ENCODE measurements at regions not wholly inside any gene's neighbourhood (a gene's known extent, or its start where the extent isn't known, plus 50 kb on each side); places are given as distances from the start of the nearest gene placed in this dataset.

DNA sequence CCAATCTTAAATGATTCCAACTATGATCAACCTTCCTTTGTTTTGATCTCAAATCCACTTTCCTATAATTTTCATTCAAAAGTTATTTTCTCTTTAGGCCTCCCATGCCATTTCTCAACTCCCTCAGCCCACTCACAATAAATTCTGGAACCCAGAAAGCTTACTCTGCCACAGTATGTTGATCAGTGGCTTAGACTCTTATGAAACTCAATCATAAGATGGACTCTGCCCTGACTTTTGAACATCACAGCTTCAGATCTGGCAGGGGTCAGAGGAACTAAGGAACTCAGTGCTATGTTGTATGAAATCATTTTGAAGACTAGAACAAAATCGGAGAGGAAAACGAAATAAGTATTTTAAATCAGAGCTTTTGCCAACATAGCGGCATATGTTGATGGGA is 59.8 kb upstream of the LGALSL start:
- DNase-seq (ENCODE audit: low spot score in 2 of 2): no peak
- H3K36me3 ChIP-seq: no peaks in the 10 kb centered on the region
- intact Hi-C loops (cut with DNase I): no loop called here
- TF ChIP-seq, protein P1, sequence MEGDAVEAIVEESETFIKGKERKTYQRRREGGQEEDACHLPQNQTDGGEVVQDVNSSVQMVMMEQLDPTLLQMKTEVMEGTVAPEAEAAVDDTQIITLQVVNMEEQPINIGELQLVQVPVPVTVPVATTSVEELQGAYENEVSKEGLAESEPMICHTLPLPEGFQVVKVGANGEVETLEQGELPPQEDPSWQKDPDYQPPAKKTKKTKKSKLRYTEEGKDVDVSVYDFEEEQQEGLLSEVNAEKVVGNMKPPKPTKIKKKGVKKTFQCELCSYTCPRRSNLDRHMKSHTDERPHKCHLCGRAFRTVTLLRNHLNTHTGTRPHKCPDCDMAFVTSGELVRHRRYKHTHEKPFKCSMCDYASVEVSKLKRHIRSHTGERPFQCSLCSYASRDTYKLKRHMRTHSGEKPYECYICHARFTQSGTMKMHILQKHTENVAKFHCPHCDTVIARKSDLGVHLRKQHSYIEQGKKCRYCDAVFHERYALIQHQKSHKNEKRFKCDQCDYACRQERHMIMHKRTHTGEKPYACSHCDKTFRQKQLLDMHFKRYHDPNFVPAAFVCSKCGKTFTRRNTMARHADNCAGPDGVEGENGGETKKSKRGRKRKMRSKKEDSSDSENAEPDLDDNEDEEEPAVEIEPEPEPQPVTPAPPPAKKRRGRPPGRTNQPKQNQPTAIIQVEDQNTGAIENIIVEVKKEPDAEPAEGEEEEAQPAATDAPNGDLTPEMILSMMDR (IDR thresholded peaks at IDR 0.05): no peak
- no peak overlapping the region for H3K4me3 ChIP-seq
- H3K4me1 ChIP-seq: no peaks in the 10 kb centered on the region
- H3K9me3 ChIP-seq: no peaks in the 10 kb centered on the region
- H3K27me3 ChIP-seq: no peaks in the 10 kb centered on the region
- H3K27ac ChIP-seq: no peak overlapping the region

DNA sequence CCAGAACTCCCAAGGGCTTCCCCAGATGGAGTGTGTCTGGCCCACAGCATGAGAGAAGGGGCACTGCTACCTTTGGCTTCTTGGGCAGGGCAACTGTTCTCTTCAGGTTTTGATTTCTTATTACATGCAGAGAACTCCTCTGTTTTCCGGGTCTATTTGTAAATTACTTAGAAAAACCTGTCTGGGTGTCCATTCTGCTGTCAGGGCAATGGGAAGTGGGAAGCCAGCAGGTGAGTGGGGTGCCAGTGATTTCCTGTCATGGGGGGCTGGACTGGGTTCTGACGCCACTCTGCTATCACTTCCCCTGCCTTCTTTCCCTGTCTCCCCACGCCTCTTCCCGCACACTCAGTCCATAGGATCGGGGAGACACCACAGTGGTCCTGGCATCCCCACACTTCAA is 58.0 kb upstream of the LGALSL start:
- no peak for DNase-seq (ENCODE audit: low spot score in 2 of 2)
- Histone ChIP-seq H3K4me1 (no peaks in the 10 kb centered on the region), H3K9me3 (no peaks in the 10 kb centered on the region), H3K4me3 (no peak overlapping the region), H3K36me3 (no peaks in the 10 kb centered on the region), H3K27ac (no peak overlapping the region), H3K27me3 (no peaks in the 10 kb centered on the region)
- intact Hi-C loops (cut with DNase I): no loop called here
- TF ChIP-seq, protein P1 (IDR thresholded peaks at IDR 0.05): no peak

DNA sequence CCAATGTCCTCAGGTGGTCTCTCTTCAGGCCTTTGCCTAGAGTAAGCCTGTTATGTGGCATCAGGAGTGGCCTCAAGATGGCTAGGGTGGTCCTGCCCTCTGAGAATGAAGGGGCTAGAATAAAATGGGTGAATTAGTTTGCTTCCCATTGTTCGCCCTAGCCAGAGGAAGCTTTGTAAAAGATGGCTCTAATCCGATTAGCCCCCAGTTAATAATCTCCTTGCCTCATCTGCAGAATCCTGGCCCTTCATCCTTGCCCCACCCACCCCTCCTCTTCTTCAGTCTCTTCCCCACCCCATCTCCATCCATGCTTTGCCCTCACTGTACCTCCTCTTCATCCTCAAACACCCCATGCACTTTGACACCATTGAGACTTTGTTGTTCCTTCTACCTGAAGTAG is 57.4 kb upstream of the LGALSL start:
- H3K36me3 ChIP-seq: no peaks in the 10 kb centered on the region
- no peak overlapping the region for H3K27ac ChIP-seq
- H3K27me3 ChIP-seq: no peaks in the 10 kb centered on the region
- H3K4me1 ChIP-seq: no peaks in the 10 kb centered on the region
- TF ChIP-seq, protein P1 (IDR thresholded peaks at IDR 0.05): no peak
- intact Hi-C loops (cut with DNase I): no loop called here
- H3K4me3 ChIP-seq: no peak overlapping the region
- DNase-seq (ENCODE audit: low spot score in 2 of 2): no peak
- H3K9me3 ChIP-seq: no peaks in the 10 kb centered on the region

DNA sequence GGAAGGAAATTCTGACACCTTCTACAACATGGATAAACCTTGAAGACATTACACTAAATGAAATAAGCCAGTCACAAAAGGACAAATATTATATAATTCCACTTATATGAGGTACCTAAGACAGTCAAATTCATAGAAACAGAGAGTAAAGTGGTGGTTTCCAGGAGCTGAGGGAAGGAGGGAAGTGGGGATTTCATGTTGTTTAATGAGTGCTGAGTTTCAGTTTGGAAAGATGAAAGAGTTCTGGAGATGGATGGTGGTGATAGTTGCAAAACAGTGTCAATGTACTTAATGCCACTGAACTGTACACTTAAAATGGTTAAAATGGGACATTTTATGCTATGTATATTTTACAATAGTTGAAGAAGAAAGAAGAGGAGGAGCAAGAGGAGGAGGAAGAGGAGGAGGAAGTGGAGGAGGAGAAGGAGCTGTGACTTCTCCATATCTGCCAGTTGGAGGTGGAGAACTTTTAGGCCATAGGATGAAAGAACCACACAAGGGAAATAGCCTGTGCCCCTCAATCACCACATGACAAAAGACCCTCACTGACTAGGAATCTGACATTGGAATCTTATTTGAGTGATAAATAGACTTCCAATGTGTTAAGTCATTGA is 55.3 kb upstream of the LGALSL start:
- no peaks in the 10 kb centered on the region for H3K9me3 ChIP-seq
- no peak for DNase-seq (ENCODE audit: low spot score in 2 of 2)
- H3K4me1 ChIP-seq: peaks cover 5 to 9% of the 10 kb centered on the region in 2 donors
- TF ChIP-seq, protein P1 (IDR thresholded peaks at IDR 0.05): no peak
- H3K36me3 ChIP-seq: no peaks in the 10 kb centered on the region
- no peak overlapping the region for H3K27ac ChIP-seq
- H3K27me3 ChIP-seq: no peaks in the 10 kb centered on the region
- H3K4me3 ChIP-seq: no peak overlapping the region
- intact Hi-C loops (cut with DNase I): no loop called here

DNA sequence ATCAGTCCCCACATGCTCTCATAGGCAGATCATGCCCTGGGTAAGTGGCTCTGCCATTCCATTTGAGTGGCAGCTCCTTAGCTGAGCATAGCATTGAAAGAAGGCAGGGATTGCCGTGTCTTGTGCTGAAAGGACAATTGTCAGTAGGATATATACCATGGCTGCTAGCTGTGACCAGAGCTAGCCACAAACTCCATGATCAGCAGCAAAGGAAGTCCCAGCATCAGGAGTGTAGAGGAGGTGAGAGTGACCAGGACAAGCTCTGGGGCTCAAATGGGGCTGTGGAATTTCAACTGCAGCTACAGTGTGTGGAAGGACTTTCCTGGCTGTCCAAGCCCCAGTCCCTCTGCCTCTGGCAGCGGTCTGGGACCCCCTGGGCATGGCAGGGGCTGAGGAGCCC is 54.4 kb upstream of the LGALSL start:
- H3K36me3 ChIP-seq: no peaks in the 10 kb centered on the region
- H3K4me1 ChIP-seq: peaks cover 13 to 15% of the 10 kb centered on the region in 2 donors
- DNase-seq (ENCODE audit: low spot score in 2 of 2): no peak
- no peaks in the 10 kb centered on the region for H3K27me3 ChIP-seq
- H3K9me3 ChIP-seq: no peaks in the 10 kb centered on the region
- intact Hi-C loops (cut with DNase I): no loop called here
- H3K27ac ChIP-seq: no peak overlapping the region
- no peak overlapping the region for H3K4me3 ChIP-seq
- TF ChIP-seq, protein P1 (IDR thresholded peaks at IDR 0.05): no peak
